ENCODE measurements at regions not wholly inside any gene's neighbourhood (a gene's known extent, or its start where the extent isn't known, plus 50 kb on each side); places are given as distances from the start of the nearest gene placed in this dataset.

DNA sequence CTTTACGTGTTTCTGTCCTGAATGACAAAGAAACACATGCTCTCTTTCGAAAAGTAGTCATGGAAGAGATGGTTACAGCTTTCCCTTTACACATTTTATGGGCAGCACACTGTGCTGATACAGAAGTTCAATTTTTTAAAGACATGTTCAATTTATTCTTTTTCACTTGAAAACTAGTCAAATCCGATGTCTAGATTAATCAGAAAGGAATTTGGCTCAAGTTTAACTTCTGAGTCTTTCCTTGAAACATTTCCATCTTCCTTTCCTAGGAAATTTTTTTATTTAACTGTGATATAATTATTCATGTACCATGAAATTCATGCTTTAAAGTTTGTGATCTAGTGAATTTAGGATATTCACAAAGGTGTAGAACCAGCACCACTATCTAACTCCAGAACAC, 360.1 kb downstream of the TNS3 start:
- intact Hi-C loops (cut with DNase I; ENCODE audit: low total_unique reads): no loop called here
- no peak overlapping the region for H3K4me3 ChIP-seq (ENCODE audit: low read depth, poor library complexity, severe bottlenecking)
- DNase-seq (ENCODE audit: low spot score in 2 of 2): no peak
- 62 to 66% methylated on average over 3 of the region's 3 CpGs for WGBS, 2 donors
- TF ChIP-seq POLR2A (IDR thresholded peaks at IDR 0.05): no peak
- TF ChIP-seq, protein P1, sequence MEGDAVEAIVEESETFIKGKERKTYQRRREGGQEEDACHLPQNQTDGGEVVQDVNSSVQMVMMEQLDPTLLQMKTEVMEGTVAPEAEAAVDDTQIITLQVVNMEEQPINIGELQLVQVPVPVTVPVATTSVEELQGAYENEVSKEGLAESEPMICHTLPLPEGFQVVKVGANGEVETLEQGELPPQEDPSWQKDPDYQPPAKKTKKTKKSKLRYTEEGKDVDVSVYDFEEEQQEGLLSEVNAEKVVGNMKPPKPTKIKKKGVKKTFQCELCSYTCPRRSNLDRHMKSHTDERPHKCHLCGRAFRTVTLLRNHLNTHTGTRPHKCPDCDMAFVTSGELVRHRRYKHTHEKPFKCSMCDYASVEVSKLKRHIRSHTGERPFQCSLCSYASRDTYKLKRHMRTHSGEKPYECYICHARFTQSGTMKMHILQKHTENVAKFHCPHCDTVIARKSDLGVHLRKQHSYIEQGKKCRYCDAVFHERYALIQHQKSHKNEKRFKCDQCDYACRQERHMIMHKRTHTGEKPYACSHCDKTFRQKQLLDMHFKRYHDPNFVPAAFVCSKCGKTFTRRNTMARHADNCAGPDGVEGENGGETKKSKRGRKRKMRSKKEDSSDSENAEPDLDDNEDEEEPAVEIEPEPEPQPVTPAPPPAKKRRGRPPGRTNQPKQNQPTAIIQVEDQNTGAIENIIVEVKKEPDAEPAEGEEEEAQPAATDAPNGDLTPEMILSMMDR (IDR thresholded peaks at IDR 0.05): no peak

DNA sequence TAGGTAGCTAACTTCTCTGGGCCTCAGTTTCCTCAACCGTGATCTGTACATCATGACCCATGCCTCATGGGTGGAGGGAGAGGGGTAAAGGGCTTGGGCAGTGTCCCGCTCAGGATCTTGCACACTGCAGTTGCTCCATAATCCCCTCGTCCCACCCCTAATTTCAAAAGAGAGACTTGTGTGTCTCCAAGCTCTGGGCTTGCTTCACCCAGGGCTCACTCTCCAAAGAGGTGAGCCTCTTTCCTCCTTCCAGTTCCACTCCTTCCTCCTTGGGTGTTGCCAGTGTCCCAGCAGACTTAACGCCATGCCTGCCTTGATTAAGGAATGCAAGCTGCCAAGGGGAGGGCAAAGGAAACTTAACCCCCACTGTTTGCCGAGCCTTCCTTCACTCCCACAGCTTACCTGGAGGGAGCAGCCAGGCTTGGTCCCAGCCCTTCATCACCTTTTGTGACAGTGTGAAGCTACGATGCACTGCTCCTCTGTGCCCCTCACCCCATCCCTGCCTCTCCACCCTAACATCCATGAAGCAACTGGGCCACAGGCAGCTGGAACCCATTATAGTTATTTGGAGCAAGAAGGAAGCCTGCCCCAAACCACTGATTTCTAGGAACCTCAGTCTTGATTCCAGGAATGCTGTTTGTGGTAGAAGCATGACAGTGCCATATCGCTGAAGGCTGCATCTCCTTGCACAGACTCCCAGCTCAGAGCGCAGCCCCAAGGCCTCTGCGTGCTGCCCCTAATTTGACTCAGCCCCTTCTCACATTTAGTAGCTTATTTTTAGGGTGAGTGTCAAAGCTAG, 363.3 kb downstream of the TNS3 start:
- intact Hi-C loops (cut with DNase I; ENCODE audit: low total_unique reads): no loop called here

DNA sequence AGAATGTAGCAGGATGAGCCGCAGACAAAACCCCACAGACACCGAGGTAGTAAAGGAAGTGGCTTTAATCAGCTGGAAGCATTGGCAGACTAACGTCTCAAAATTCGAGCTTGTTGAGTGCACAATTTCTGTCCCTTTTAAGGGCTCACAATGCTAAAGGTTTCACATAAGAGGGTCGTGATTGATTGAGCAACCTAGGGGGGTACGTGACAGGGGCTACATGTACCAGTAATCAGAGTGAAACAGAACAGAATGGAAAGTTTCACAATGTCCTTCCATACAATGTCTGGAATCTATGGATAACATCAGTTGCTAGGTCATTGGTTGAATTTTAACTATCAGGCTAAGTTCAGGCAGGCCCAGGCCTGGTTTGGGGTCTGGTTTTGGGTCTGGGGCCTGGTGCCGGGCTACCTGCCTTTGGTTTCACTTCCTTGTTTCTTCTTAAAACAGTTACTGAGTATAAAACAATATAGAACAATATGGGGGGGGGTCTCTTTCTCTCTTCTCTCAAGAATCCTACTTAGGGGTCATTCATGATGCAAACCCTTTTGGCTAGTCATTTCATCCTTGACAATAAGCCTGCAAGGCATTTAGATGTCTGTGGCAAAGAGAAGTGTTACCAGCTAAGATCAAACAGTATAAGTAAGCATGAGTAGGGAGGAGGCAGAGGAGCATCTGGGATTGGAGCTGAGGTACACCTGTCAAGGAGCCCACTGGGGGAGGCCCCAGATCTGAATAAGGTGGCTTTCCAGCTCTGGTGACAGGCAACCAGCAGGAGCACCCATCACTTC, 364.1 kb downstream of the TNS3 start:
- H3K4me3 ChIP-seq (ENCODE audit: low read depth, poor library complexity, severe bottlenecking): no peak overlapping the region
- TF ChIP-seq, protein P1 (IDR thresholded peaks at IDR 0.05): no peak
- no peak for TF ChIP-seq POLR2A (IDR thresholded peaks at IDR 0.05)
- no peak for DNase-seq (ENCODE audit: low spot score in 2 of 2)
- 93 to 94% methylated on average over 7 of the region's 7 CpGs for WGBS, 2 donors
- intact Hi-C loops (cut with DNase I; ENCODE audit: low total_unique reads): no loop called here

More for the DNA sequence above, 363.3 kb downstream of the TNS3 start:
- WGBS, 2 donors: 66 to 78% methylated on average over 9 of the region's 9 CpGs
- peak in 1 of 2 donors; percentile 76 for DNase-seq (ENCODE audit: low spot score in 2 of 2)
- H3K4me3 ChIP-seq (ENCODE audit: low read depth, poor library complexity, severe bottlenecking): no peak overlapping the region
- no peak for TF ChIP-seq POLR2A (IDR thresholded peaks at IDR 0.05)
- TF ChIP-seq, protein P1 (IDR thresholded peaks at IDR 0.05): no peak

DNA sequence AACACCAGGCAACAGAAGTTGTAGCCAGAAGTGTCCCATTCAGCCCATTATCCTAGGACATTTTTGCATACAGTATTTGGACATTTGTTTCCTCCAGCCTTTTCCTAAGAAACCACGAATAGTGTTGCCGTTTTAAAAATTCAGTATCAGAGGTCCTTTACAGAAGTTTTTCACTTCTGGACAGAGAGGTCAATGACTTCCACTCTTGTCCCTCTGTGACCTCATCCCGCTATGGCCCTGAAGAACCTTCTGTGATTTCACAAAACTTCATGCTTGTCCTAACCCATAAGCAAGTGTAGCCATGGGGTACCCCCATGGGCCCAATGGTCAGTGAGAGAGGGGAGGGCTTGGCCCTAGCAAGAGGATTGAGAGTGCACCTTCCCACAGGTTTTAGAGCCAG, 364.8 kb downstream of the TNS3 start:
- no peak overlapping the region for H3K4me3 ChIP-seq (ENCODE audit: low read depth, poor library complexity, severe bottlenecking)
- TF ChIP-seq POLR2A (IDR thresholded peaks at IDR 0.05): no peak
- TF ChIP-seq, protein P1 (IDR thresholded peaks at IDR 0.05): no peak
- peak in 1 of 2 donors; percentile 36 for DNase-seq (ENCODE audit: low spot score in 2 of 2)
- WGBS, 2 donors: 84 to 91% methylated on average over 3 of the region's 3 CpGs
- intact Hi-C loops (cut with DNase I; ENCODE audit: low total_unique reads): no loop called here

DNA sequence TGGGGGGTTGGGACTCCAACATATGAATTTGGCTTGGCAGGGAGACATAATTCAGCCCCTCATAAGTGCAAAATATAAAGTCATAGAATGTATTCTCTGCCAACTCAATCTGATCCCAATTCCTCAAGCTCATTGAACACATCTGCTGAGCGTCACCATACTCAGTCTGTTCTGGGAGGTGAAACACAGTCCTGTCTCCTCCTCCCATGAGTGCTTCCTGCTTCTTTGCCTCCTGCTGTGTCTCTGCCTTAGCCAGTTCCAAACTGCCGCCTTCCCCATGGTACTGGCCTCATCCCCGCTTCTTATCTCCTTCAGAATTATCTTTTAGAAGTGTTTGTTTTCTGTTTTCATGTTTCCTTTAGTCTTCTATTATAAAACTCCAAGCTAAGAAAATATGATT, 365.5 kb downstream of the TNS3 start:
- H3K4me3 ChIP-seq (ENCODE audit: low read depth, poor library complexity, severe bottlenecking): no peak overlapping the region
- DNase-seq (ENCODE audit: low spot score in 2 of 2): no peak
- intact Hi-C loops (cut with DNase I; ENCODE audit: low total_unique reads): no loop called here
- TF ChIP-seq, protein P1 (IDR thresholded peaks at IDR 0.05): no peak
- TF ChIP-seq POLR2A (IDR thresholded peaks at IDR 0.05): no peak
- 94 to 97% methylated on average over 3 of the region's 3 CpGs for WGBS, 2 donors
